HCT116 (cell line): ENCODE measurements at regions not wholly inside any gene's neighbourhood (a gene's known extent, or its start where the extent isn't known, plus 50 kb on each side); places are given as distances from the start of the nearest gene placed in this dataset.

Experiments used
- CBX3 ChIP-seq: IDR thresholded peaks from 2 replicates; pipeline ENCODE4 v1.6.1; 2012; ENCODE audit warnings: low read depth
- EGR1 ChIP-seq: IDR thresholded peaks from 2 replicates; pipeline ENCODE4 v1.6.1; 2012; ENCODE audit warnings: low read depth
- POLR2A ChIP-seq: IDR thresholded peaks from 2 replicates; pipeline ENCODE4 v1.7.0; 2011; ENCODE audit warnings: borderline replicate concordance; ENCODE audit not compliant: insufficient read depth, insufficient read length; ENCODE audit errors: extremely low read depth
- POLR2AphosphoS5 ChIP-seq: IDR thresholded peaks from 2 replicates; pipeline ENCODE4 v1.6.1; 2011; ENCODE audit warnings: mild to moderate bottlenecking, low read depth, low read length, moderate library complexity
- RAD21 ChIP-seq: IDR thresholded peaks from 2 replicates; pipeline ENCODE4 v1.6.1; 2012; ENCODE audit warnings: low read depth, mild to moderate bottlenecking
- YY1 ChIP-seq: IDR thresholded peaks from 2 replicates; pipeline ENCODE4 v1.6.1; 2011; ENCODE audit warnings: low read length, low read depth, moderate library complexity, mild to moderate bottlenecking; ENCODE audit not compliant: insufficient replicate concordance; ENCODE audit errors: extremely low read depth
- TF ChIP-seq, protein P1 (sequence below), 3 experiments: fragments of 200-600 bp in 1 of 3; sonication (generic) in 1 of 3; IDR thresholded peaks in 2 of 3; conservative IDR thresholded peaks in 1 of 3; 2 replicates each; pipeline ENCODE4 v1.5.1; 2012 to 2017; ENCODE audit warnings: low read depth in 2 of 3, low read length in 2 of 3, antibody characterized with exemption in 1 of 3, borderline replicate concordance in 1 of 3, control low read depth in 1 of 3, mild to moderate bottlenecking in 1 of 3, mixed read lengths in 1 of 3, mixed run types in 1 of 3, moderate library complexity in 1 of 3; ENCODE audit not compliant: insufficient read depth in 1 of 3
- TF ChIP-seq, protein P2 (sequence below): IDR thresholded peaks from 2 replicates; pipeline ENCODE4 v1.6.1; 2012; ENCODE audit warnings: low read depth

- TF ChIP-seq, protein P1, sequence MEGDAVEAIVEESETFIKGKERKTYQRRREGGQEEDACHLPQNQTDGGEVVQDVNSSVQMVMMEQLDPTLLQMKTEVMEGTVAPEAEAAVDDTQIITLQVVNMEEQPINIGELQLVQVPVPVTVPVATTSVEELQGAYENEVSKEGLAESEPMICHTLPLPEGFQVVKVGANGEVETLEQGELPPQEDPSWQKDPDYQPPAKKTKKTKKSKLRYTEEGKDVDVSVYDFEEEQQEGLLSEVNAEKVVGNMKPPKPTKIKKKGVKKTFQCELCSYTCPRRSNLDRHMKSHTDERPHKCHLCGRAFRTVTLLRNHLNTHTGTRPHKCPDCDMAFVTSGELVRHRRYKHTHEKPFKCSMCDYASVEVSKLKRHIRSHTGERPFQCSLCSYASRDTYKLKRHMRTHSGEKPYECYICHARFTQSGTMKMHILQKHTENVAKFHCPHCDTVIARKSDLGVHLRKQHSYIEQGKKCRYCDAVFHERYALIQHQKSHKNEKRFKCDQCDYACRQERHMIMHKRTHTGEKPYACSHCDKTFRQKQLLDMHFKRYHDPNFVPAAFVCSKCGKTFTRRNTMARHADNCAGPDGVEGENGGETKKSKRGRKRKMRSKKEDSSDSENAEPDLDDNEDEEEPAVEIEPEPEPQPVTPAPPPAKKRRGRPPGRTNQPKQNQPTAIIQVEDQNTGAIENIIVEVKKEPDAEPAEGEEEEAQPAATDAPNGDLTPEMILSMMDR (IDR thresholded peaks at IDR 0.05 in 2 of 3, conservative IDR thresholded peaks at IDR 0.05 in 1 of 3; ENCODE audit: borderline replicate concordance in 1 of 3, insufficient read depth in 1 of 3, low read depth in 2 of 3, low read length in 2 of 3), result no peak
- no peak for TF ChIP-seq POLR2AphosphoS5
- no peak for TF ChIP-seq RAD21
- TF ChIP-seq CBX3, result no peak
- TF ChIP-seq POLR2A, result no peak
- TF ChIP-seq, protein P2, sequence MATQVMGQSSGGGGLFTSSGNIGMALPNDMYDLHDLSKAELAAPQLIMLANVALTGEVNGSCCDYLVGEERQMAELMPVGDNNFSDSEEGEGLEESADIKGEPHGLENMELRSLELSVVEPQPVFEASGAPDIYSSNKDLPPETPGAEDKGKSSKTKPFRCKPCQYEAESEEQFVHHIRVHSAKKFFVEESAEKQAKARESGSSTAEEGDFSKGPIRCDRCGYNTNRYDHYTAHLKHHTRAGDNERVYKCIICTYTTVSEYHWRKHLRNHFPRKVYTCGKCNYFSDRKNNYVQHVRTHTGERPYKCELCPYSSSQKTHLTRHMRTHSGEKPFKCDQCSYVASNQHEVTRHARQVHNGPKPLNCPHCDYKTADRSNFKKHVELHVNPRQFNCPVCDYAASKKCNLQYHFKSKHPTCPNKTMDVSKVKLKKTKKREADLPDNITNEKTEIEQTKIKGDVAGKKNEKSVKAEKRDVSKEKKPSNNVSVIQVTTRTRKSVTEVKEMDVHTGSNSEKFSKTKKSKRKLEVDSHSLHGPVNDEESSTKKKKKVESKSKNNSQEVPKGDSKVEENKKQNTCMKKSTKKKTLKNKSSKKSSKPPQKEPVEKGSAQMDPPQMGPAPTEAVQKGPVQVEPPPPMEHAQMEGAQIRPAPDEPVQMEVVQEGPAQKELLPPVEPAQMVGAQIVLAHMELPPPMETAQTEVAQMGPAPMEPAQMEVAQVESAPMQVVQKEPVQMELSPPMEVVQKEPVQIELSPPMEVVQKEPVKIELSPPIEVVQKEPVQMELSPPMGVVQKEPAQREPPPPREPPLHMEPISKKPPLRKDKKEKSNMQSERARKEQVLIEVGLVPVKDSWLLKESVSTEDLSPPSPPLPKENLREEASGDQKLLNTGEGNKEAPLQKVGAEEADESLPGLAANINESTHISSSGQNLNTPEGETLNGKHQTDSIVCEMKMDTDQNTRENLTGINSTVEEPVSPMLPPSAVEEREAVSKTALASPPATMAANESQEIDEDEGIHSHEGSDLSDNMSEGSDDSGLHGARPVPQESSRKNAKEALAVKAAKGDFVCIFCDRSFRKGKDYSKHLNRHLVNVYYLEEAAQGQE, result no peak
- TF ChIP-seq YY1, result no peak
- no peak for TF ChIP-seq EGR1
These were observed 184.8 kb upstream of the GALNT17 start for GRCh38 chr7:70947181-70947580.
